Neuronal stem cell (in vitro differentiated cells): ENCODE measurements at regions not wholly inside any gene's neighbourhood (a gene's known extent, or its start where the extent isn't known, plus 50 kb on each side); places are given as distances from the start of the nearest gene placed in this dataset.

Experiments used
- DNase-seq: peaks from one replicate; pipeline ENCODE4 v3.0.0-alpha.2; 2013; ENCODE audit warnings: low spot score
- H2AFZ ChIP-seq: one replicate; pipeline ENCODE4 v1.6.1; 2013; ENCODE audit warnings: mild to moderate bottlenecking, low read length, inconsistent platforms
- H2AK5ac ChIP-seq: 2 replicates; pipeline ENCODE4 v1.6.1; 2013; ENCODE audit warnings: low read depth, mild to moderate bottlenecking, inconsistent platforms, low read length, moderate library complexity, mixed read lengths
- H2BK120ac ChIP-seq: 2 replicates; pipeline ENCODE4 v1.6.1; 2013; ENCODE audit warnings: low read depth, mild to moderate bottlenecking, inconsistent platforms, low read length, moderate library complexity, mixed read lengths
- H2BK12ac ChIP-seq: one replicate; pipeline ENCODE4 v1.6.1; 2013; ENCODE audit warnings: low read length, inconsistent platforms
- H2BK15ac ChIP-seq: 2 replicates; pipeline ENCODE4 v1.6.1; 2013; ENCODE audit warnings: mild to moderate bottlenecking, low read length, inconsistent platforms, mixed read lengths
- H2BK5ac ChIP-seq: one replicate; pipeline ENCODE4 v1.6.1; 2013; ENCODE audit warnings: inconsistent platforms, mild to moderate bottlenecking, low read length, moderate library complexity
- H3K14ac ChIP-seq: one replicate; pipeline ENCODE4 v1.6.1; 2013; ENCODE audit warnings: low read length, inconsistent platforms
- H3K18ac ChIP-seq: 2 replicates; pipeline ENCODE4 v1.6.1; 2013; ENCODE audit warnings: low read length, inconsistent platforms
- H3K23ac ChIP-seq: 2 replicates; pipeline ENCODE4 v1.6.1; 2013; ENCODE audit warnings: low read depth, mild to moderate bottlenecking, mixed read lengths, low read length, inconsistent platforms; ENCODE audit not compliant: poor library complexity
- H3K27ac ChIP-seq: replicated peaks from 3 replicates; pipeline ENCODE4 v1.5.1; 2013; ENCODE audit warnings: low read length, inconsistent platforms
- H3K27me3 ChIP-seq, 3 experiments: 2 replicates each; pipeline ENCODE4 v1.6.1; 2013; ENCODE audit warnings: low read length in 3 of 3, mild to moderate bottlenecking in 2 of 3, inconsistent platforms in 1 of 3, low read depth in 1 of 3, mixed read lengths in 1 of 3, moderate library complexity in 1 of 3; ENCODE audit not compliant: control insufficient read depth in 3 of 3, insufficient read depth in 3 of 3
- H3K36me3 ChIP-seq, 2 donors: replicated peaks in 1 of 2; 2 replicates each; pipeline ENCODE4 v1.6.1; 2013; ENCODE audit warnings: low read length in 2 of 2; ENCODE audit not compliant: control insufficient read depth in 2 of 2, insufficient read depth in 2 of 2
- H3K4ac ChIP-seq: 2 replicates; pipeline ENCODE4 v1.6.1; 2013; ENCODE audit warnings: inconsistent platforms, mild to moderate bottlenecking, low read length, moderate library complexity
- H3K4me1 ChIP-seq, 2 donors: 1 replicate in 1 of 2; 2 replicates in 1 of 2; pipeline ENCODE4 v1.6.1; 2013; ENCODE audit warnings: low read length in 2 of 2, low read depth in 1 of 2; ENCODE audit not compliant: control insufficient read depth in 2 of 2, insufficient read depth in 1 of 2
- H3K4me2 ChIP-seq: one replicate; pipeline ENCODE4 v1.6.1; 2013; ENCODE audit warnings: mild to moderate bottlenecking, low read length, inconsistent platforms; ENCODE audit not compliant: insufficient read depth, poor library complexity, severe bottlenecking
- H3K4me3 ChIP-seq, 2 donors: 2 replicates each; pipeline ENCODE4 v1.5.1; 2013; ENCODE audit warnings: low read length in 2 of 2, mild to moderate bottlenecking in 2 of 2, inconsistent platforms in 1 of 2, moderate library complexity in 1 of 2
- H3K79me1 ChIP-seq: one replicate; pipeline ENCODE4 v1.6.1; 2013; ENCODE audit warnings: low read depth, mild to moderate bottlenecking, inconsistent platforms, low read length, moderate library complexity
- H3K9ac ChIP-seq: one replicate; pipeline ENCODE4 v1.6.1; 2013; ENCODE audit warnings: mild to moderate bottlenecking, low read depth, low read length, inconsistent platforms; ENCODE audit not compliant: poor library complexity
- H3K9me3 ChIP-seq, 2 donors: replicated peaks in 1 of 2; 2 replicates each; pipeline versions ENCODE3 to v1.6.1; 2013; ENCODE audit warnings: low read length in 2 of 2, mild to moderate bottlenecking in 2 of 2, inconsistent platforms in 1 of 2, low read depth in 1 of 2, mixed read lengths in 1 of 2, moderate library complexity in 1 of 2; ENCODE audit not compliant: control insufficient read depth in 2 of 2, insufficient read depth in 1 of 2
- H4K8ac ChIP-seq: one replicate; pipeline ENCODE4 v1.6.1; 2013; ENCODE audit warnings: low read depth, mild to moderate bottlenecking, inconsistent platforms, low read length, moderate library complexity
- H4K91ac ChIP-seq: one replicate; pipeline ENCODE4 v1.6.1; 2013; ENCODE audit warnings: low read length, low read depth, mild to moderate bottlenecking, inconsistent platforms; ENCODE audit not compliant: poor library complexity
- WGBS, 2 donors: extraction: QIAGEN DNeasy Blood & Tissue Kit; methylation state at CpG; one replicate each; pipeline ENCODE4 v1.1.7; 2013; ENCODE audit warnings: missing lambda C conversion rate in 2 of 2, mixed read lengths in 1 of 2; ENCODE audit not compliant: insufficient read length in 2 of 2, insufficient replicate concordance in 1 of 2; ENCODE audit errors: extremely low coverage in 2 of 2; 5-methylcytosine and 5-hydroxymethylcytosine counted together

- Histone ChIP-seq H3K9ac (no peak overlapping the region), H3K36me3 (no peaks in the 10 kb centered on the region), H2AK5ac (no peak overlapping the region), H3K4me2 (no peak overlapping the region), H3K23ac (no peak overlapping the region), H3K9me3 (peaks cover 0 to 6% of the 10 kb centered on the region in 2 donors), H4K91ac (no peak overlapping the region), H2BK12ac (no peak overlapping the region), H2BK15ac (no peak overlapping the region), H4K8ac (no peak overlapping the region), H2BK120ac (no peak overlapping the region), H2AFZ (peak overlapping the region; percentile 10), H3K18ac (no peak overlapping the region), H3K27me3 (no peaks in the 10 kb centered on the region), H3K4me1 (peaks cover 0 to 2% of the 10 kb centered on the region in 2 donors), H3K14ac (no peak overlapping the region), H3K79me1 (no peaks in the 10 kb centered on the region), H3K4me3 (no peak overlapping the region), H3K27ac (no peak overlapping the region), H3K4ac (no peak overlapping the region), H2BK5ac (no peak overlapping the region)
- no CpG with 5 or more reads among the region's 1 CpG for WGBS, 2 donors
- DNase-seq: no peak
Measured at GRCh38 chr18:56314396-56314795, 324.0 kb downstream of the TXNL1 start.

DNA sequence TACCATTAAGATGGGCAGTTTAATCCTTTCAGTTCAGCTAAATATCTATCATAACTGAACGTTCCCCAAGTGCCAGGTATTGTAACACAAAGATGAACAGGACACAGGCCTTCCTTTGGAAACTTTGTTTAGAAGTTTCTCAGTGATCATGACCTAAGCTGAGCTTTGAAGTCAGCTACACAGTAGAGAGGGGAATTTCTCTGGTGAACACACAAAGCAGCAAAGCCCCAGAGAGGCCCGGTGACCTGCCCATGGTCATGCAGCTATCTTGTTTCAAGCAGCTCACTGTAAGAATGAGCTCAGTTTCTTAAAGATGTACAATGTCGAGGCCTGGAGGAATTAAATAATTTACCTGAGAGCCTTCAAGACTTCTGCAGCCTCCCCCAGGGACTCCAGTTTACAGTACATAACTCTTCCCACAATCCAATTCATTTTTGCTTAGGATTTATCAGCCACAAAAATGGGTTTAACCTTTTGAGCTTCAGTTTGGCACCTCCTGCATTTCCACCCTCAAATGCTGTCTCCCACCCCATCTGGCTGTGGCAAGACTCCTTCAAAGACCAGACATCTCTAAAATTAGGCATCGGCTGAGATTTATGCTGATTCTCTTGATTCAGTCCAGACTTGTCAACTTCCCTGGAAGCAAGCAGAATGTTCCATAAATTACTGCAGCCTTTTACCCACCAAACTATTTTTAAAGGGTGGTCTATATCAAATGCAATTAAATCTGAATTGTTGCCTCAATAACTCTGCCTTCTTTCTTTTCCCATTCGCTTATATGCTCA is 325.6 kb downstream of the TXNL1 start:
- Histone ChIP-seq H4K91ac (no peak overlapping the region), H4K8ac (no peak overlapping the region), H3K79me1 (no peaks in the 10 kb centered on the region), H2AK5ac (no peak overlapping the region), H2BK120ac (no peak overlapping the region), H3K9ac (no peak overlapping the region), H3K18ac (no peak overlapping the region), H3K27ac (no peak overlapping the region), H3K4me2 (no peak overlapping the region), H3K4me3 (no peak overlapping the region), H3K4me1 (peaks cover 2 to 4% of the 10 kb centered on the region in 2 donors), H3K4ac (no peak overlapping the region), H2BK15ac (no peak overlapping the region), H2BK5ac (no peak overlapping the region), H3K23ac (no peak overlapping the region), H3K27me3 (no peaks in the 10 kb centered on the region), H3K36me3 (no peaks in the 10 kb centered on the region), H3K14ac (no peak overlapping the region), H2BK12ac (no peak overlapping the region), H3K9me3 (peaks cover 0 to 6% of the 10 kb centered on the region in 2 donors), H2AFZ (peak overlapping the region; percentile 50)
- WGBS, 2 donors: no CpG with 5 or more reads among the region's 5 CpGs
- no peak for DNase-seq

DNA sequence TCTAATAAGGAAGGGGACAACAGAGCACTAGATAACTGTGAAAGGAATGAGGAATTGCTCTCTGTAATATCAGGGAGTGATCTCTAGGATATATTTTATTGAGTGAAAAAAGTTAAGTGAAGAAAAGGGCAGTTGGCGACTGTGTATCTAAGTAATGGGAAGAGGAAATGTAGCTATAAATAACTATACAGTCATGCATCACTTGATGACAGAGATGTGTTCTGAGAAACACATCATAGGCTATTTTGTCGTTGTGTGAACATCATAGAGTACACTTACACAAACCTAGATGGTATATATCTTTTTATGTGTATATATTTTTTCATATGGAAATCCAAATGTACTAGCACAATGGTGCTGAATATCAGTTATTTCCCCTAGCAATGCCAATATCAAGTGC is 329.3 kb downstream of the TXNL1 start:
- H3K9ac ChIP-seq: no peak overlapping the region
- no peaks in the 10 kb centered on the region for H3K9me3 ChIP-seq
- peaks cover 3 to 10% of the 10 kb centered on the region in 2 donors for H3K4me1 ChIP-seq
- H2BK12ac ChIP-seq: no peak overlapping the region
- H2BK15ac ChIP-seq: no peak overlapping the region
- no peaks in the 10 kb centered on the region for H3K79me1 ChIP-seq
- no peak overlapping the region for H3K4me3 ChIP-seq
- H4K91ac ChIP-seq: no peak overlapping the region
- H3K14ac ChIP-seq: no peak overlapping the region
- no peak overlapping the region for H3K23ac ChIP-seq
- no peak for DNase-seq
- H3K27me3 ChIP-seq: no peaks in the 10 kb centered on the region
- H3K4ac ChIP-seq: no peak overlapping the region
- H3K4me2 ChIP-seq: no peak overlapping the region
- no peak overlapping the region for H3K27ac ChIP-seq
- H2AK5ac ChIP-seq: no peak overlapping the region
- H3K36me3 ChIP-seq: no peaks in the 10 kb centered on the region
- H2BK120ac ChIP-seq: no peak overlapping the region
- 100% methylated on average over 1 of the region's 2 CpGs; no CpG with 5 or more reads in 1 of the 2 donors for WGBS, 2 donors
- H2BK5ac ChIP-seq: no peak overlapping the region
- H4K8ac ChIP-seq: no peak overlapping the region
- no peak overlapping the region for H3K18ac ChIP-seq
- H2AFZ ChIP-seq: no peak overlapping the region

DNA sequence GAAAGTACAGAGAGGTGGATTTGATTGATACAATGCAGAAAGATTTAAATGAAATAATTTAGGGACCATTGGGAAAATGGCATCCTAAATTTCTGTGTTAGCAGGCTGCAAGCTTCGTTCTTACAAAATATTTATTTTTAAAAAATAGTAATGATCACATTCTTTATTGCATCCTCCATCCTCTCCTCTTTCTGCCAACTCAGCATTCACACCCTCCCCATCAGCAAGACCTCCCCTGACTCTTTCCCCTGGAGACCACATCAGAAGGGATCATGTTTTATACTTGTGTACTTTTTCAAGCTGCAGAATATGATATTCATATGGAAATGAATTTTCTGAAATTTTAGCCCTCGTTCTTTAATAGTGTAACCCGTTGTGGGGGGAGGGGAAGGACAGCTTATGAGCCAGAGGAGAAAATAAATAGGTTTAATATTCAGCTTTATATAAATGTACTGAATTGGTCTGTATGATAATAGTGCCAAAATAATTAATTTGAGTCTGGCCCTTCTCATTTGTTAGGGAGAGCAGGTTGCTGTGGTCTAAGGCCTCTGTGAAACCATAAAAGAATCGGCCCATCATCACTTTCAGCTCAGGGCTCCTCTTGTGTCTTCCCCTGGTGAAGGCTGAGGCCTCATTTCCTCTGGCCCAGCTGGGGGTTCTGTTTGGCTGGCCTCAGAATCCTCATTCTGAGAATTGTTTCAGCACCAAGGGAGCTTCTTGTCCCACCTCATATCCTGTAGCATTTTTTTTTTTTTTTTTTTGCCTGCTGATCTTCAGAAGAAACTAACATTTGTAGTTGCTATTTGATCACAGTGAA is 330.8 kb downstream of the TXNL1 start:
- H2BK5ac ChIP-seq: no peak overlapping the region
- no peak overlapping the region for H3K14ac ChIP-seq
- no peak overlapping the region for H3K4ac ChIP-seq
- no peak overlapping the region for H3K27ac ChIP-seq
- H4K91ac ChIP-seq: no peak overlapping the region
- no peak overlapping the region for H3K4me3 ChIP-seq
- no peaks in the 10 kb centered on the region for H3K27me3 ChIP-seq
- H3K9ac ChIP-seq: no peak overlapping the region
- no peak overlapping the region for H3K4me2 ChIP-seq
- no peak overlapping the region for H4K8ac ChIP-seq
- WGBS, 2 donors: no CpG with 5 or more reads among the region's 4 CpGs
- peaks cover 3 to 9% of the 10 kb centered on the region in 2 donors for H3K4me1 ChIP-seq
- no peaks in the 10 kb centered on the region for H3K36me3 ChIP-seq
- H3K79me1 ChIP-seq: no peaks in the 10 kb centered on the region
- no peak overlapping the region for H2AK5ac ChIP-seq
- H2BK15ac ChIP-seq: no peak overlapping the region
- H3K23ac ChIP-seq: no peak overlapping the region
- H2AFZ ChIP-seq: peak overlapping the region; percentile 73
- DNase-seq: no peak
- H2BK12ac ChIP-seq: no peak overlapping the region
- H3K9me3 ChIP-seq: no peaks in the 10 kb centered on the region
- H3K18ac ChIP-seq: no peak overlapping the region
- no peak overlapping the region for H2BK120ac ChIP-seq
